Middle frontal gyrus (tissue), 1 donor: ENCODE measurements at regions not wholly inside any gene's neighbourhood (a gene's known extent, or its start where the extent isn't known, plus 50 kb on each side); places are given as distances from the start of the nearest gene placed in this dataset.

Source experiments
- DNase-seq: peaks from one replicate; pipeline ENCODE4 v3.0.0-alpha.2; 2015; ENCODE audit warnings: low spot score; ENCODE audit errors: extremely low spot score

DNA sequence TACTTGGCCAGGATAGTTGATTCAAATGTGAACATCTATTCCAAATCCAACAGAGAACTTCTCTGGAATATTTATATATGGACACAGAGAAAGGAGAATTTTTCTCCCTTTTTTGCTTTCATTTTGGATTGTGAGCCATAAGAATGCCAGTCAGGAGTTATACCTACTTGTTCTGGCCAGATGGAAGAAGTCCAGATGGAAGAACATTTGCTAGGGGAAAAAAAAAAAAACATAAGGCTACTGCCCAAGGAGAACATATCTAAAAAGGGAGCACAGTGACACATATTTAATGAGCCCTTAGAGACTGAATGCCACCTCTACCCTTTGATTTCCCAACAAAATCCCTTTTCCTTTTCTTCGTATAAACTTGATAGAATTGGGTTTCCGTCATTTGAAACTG lies 61.7 kb upstream of the PPP2R2B start:
- DNase-seq, result no peak

DNA sequence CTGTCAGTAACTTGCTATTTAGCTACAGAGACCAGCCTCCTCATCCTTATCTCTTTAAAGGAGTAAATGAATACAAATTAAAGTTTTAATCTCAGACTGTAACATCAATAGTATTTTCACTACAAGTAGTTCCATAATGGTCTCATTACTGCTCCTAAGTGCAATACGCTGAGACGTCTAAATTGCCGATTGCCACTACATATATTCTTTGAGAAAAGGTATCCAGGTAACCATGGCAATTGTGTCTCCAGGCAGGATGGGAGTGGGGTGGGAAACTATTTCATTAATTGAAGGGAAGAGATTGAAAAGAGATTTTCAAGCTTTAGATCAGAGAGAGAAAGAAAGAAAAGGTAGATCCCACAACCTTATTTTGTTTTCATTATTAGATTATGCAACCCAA lies 65.5 kb upstream of the PPP2R2B start:
- DNase-seq, result no peak

DNA sequence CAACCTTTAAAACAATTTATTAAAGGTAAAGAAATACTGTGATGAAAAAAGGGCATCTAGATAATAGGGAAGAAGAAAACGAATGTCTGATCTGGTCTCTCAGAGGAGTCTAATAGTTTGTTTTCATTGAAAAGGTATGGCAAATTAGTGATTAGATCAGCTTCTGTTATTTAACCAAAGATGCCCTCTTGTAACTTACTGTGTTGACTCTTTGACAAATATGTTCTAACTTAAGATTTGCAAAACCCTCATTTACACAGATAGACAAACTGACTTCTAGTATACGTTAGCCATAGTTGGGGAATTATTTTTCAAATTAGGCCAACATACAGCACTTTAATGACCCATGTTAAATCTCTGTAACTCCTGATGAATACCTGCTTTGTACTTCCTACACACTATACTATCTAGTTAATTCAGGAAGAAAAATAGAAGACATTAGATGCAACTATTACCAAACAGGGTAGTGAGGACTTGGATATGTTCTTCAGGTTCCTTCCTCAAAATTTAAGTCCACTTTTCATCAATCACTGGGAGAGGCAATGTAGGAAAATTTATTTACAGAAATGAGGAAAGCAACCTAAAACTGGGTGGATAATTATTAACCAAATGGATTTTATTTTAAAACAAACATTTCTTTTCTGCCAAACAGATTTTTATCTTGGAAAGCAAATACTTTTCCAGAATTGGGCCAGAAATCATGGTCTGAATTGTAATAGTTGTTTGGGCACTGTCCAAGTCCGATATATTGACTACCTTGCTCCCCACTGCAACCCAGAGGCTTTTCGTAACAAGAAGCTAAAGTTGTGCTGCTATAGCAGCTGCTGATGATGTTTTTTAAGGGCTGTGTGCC lies 66.4 kb upstream of the PPP2R2B start:
- no peak for DNase-seq

DNA sequence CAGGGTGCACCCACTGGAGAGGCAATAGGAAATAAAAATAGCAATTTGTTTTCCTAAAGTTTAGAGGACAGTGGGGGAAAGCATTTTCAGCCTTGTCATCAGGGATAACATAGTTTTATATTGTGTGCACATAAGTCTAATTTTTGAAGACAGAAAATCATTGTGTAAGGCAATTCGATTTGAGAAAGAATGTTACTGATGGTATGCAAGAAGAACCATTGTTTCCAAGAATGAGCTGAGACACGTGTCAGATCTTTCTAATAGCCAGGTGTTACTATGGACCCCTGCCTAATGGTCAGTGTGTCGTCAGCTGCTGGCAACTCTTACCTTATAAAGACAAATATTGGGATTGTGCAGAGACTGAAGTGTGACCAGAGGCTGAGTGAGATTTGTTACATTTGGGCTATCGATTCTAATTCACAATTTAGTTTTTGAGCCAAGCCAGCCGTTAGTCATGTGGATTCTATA lies 67.1 kb upstream of the PPP2R2B start:
- DNase-seq, result no peak

DNA sequence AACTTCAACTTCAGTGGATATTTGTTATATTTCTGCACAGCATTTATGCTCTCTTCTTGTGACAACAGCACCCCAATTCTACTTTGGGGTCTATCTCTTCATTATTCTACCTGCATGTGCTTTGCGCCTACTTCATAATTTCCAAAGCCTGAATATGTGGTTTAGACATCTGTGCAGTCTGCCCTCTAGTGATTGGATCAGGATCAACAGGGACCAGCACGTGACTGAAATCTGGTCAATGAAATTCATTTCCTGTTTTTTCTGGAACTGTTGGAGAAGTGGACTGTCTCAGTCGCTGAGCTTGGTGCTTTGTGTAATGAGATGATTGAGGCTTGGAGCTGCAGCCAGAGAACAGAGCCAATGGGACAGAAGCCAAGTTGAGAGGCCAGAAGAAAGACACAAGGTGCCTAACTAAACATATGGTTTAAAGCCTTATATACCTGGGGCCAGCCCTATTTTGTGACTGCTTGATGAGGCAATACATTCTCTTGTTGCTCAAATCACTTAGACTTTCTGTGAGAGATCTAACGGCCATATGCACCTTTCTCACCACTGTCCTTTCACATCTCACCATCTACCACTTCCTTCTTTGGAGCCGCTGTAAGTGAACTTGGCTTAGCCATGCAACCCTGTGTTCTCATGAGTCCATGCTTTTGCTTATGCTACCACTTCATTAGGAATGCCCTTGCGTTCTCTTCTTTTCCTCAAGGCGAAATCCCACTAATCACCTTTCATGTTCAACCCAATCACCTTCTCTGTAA lies 68.8 kb upstream of the PPP2R2B start:
- no peak for DNase-seq

DNA sequence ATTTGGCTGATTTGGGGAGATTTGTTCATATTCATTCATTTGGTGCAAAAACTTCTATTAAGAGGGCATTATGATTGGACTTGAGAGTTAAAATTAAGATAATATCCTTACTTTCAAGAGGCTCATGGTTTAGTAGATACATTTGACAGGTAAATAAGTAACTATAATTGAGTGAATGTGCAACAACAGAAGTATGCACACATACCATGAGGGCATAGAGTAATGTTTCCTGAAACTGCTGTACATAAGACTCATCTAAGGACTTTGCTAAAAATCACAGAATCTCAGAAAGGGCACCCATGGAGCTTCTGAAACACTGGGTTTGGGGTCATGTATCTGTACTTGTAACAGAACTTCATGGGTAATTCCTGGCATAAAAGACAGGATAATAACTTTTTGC lies 70.1 kb upstream of the PPP2R2B start:
- no peak for DNase-seq

DNA sequence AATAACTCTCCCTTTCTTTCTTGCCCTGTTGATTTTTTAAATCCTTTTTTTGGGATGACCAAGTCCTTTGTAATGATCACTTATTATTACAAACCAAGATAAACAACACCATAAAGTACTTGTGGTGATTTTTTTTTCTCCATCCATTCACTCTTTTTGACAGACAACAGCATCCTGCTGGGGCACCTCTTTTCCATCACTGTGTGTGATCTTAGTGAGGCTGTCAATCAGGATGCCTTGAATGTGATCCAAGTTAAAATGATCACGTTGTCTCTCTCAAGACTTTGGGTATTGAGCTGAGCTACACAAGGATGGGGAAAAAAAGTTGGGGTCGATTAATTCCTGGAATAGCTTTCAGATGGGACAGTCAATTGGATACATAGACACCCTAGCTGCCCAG lies 73.6 kb upstream of the PPP2R2B start:
- DNase-seq, result no peak

DNA sequence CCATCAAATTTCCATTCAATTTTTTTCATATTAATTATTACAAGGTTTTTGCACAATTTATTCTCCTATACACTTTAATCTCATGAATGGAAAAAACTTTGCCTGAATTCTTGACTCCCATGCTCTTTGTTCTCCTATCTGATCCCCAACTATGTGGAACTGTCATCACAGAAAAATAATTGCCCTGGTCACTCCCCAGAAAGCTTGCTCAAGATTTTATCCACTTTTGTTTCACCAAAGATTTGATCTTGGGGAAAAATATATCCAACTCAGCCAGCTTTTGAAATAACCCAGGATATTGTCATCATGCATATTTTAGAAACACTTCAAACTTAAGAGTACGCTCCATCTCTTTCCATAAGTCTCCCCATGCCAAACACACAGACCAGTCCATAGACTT lies 77.7 kb upstream of the PPP2R2B start:
- no peak for DNase-seq

DNA sequence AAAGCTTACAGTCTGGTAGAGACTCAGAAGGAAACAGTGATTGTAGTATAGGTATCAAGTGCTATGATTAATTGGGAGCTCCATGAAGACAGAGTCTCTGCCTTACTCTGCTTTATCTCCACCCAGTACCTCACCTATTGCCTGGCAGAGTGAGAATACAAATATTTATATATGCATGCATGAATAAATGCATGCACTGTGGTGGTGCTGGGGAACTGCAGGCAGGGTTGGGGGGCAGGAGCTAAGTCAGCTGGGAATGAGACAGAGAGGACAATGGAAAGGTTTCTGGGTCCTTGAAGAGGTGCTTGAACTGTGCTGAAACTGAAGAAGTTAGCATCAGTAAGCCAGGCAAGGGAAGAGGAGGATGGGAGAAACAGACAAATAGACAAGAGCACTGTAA lies 80.8 kb upstream of the PPP2R2B start:
- no peak for DNase-seq

DNA sequence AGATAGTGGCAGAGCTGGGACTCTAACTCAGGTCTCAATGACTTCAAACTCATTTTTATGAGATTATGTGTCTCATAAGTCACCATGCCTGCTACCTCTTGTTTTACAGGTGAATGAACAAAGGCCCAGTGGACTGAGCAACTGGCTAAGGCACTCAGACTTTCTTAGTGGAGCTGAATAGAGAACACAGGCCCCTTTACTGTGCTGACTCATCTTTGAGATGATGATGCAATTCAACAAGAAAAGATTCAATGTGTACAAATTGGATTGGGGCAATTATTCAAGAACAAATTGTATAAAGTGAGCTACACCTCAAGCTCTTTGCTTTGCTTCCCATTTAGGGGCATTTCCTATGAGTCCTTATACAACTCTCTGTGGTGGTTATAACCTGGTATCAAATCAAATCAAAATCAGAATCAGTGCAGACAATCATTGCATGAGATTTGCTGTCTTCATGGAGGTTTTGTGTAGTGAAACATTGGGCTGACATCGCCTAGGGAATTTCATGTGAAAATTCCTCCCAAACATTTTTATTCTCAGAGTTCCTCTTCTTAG lies 84.3 kb upstream of the PPP2R2B start:
- no peak for DNase-seq

DNA sequence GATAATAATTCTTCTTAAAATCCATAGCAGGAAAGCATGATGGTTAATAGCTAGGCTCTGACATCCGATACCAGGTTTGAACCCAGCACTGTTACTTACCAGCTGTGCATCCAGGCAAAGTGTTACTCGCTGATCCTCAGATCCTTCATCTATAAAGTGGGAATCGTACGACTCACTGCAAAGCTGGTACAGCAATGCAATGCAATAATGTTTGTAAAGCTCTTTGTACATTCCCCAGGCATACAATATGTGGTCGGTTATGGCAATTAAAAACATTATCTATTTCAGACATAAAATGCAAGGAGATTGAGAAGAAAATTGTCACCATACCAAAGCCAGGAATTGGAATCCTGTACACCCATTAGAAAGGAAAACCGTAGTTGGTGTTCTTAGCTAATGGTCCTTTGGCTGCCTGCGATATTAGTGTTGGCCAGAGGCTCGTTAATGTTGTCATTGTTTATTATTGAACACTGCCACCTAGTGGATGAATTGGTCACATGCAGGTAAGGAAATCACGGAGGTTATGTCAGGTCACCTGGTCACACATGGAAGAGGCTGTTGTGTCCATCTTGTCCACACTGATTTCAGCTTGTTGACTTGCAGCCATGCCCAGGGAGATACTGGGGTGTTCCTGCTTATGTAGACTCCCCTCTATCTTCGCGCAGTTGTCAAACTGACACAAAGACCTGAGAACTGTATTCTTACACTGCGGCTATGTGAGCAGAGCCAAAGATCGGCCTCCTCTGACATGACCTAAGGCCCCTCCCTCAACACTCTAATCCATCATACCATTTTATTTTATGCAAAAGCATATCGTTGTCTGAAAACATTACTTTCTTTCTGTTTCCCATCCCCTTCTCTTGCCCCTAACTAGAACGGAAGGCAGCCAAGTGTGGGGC lies 87.5 kb upstream of the PPP2R2B start:
- peak; percentile 79 for DNase-seq

DNA sequence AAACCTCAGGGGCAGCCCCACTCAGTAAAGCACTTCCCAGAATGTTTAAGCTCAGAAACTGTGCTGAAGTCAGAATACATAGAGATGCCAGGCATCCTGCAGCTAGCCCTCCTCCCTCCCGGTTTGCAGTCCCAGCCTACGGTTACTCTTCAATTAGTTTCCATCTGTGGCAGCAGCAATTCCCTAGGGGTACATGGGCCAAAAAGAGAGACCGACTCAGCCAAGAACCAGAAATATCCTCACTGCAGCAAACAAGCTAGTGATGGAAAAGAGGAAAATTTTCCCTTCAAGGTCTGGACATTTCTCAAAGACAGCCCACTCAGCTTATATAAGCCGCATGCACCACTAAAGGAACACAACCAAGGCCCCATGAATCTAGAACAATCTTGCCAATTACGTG lies 89.1 kb upstream of the PPP2R2B start:
- DNase-seq, result peak; percentile 63

DNA sequence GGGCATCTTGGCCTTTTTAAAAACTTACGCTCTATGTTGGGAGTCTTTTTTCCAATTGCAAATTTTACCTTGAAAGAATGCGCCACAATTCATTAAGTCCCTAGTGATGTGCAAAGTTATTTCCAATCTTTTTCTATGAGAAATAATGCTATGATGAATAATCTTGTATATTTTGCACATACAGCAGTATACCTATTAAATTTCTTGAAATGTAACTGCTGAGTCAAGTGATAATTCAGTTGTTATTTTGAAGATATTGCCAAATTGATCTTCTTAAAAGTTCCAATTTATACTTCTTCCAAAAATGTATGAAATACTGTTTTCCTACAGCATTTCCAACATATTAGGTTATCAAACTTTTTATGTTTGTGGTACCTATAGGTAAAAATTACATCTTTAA lies 92.8 kb upstream of the PPP2R2B start:
- no peak for DNase-seq

DNA sequence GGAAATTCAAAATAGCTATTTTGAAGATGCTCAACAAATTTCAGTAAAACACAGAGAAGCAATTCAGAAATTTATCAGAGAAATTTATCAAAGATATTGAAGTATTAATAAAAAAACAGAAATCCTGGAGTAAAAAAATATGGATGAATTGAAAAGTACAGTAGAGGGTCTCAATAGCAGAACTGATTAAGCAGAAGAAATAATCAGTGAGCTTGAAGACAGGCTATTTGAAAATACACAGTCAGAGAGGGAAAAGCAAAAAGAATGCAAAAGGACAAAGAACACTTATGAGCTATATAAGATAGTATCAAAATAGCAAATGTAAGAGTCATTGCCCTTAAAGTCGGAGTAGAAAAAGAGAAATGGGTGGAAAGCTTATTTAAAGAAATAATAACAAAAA lies 107.9 kb upstream of the PPP2R2B start:
- no peak for DNase-seq

DNA sequence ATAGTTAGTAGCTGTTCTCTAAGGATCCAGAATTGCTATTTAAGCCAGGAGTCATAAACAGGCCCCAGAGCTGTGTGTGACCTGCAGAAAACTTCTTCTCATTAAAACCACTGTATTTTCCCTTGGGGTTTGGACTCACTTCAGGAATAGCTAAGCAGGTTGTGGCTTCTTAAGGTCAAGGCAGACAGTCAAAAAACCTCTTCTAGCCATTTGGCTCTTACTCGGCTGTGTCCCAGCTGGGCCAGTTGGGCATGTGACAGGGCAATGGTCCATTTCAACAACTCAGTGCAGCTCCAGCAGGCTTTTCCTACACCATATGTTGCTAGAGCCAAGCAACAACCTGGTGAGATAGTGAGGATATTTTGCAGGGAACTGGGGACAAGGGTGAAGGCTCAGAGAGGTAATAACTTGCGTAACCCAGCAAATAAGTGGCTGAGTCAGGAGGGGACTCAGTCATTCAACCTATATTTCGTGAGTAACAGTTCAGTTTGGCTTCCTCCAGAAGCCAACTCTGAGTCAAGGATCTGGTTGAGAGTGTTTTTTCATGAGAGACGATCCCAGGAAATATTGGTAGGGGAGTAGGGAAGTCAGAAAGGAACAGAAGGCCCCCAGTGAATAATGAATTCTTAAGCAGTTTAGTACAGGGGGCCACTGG lies 115.4 kb upstream of the PPP2R2B start:
- DNase-seq, result no peak

DNA sequence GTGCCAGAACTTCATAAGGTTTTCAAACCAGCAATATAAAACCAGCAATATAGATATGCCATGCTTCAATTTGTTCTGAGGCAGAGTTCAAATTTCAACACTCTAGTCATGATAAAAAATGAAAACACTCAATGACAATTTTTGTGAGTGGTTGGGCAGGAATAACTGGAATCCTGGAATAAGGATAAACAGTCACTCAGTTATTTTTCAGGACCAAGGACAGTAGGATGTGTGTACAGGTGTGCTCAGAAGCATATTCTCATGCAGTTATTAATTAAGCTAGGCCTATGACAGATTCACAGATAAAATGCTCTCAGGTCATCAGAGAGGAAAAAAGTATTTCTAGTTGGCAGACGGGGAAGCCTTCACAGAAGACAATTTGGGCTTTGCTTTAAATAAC lies 117.3 kb upstream of the PPP2R2B start:
- no peak for DNase-seq

DNA sequence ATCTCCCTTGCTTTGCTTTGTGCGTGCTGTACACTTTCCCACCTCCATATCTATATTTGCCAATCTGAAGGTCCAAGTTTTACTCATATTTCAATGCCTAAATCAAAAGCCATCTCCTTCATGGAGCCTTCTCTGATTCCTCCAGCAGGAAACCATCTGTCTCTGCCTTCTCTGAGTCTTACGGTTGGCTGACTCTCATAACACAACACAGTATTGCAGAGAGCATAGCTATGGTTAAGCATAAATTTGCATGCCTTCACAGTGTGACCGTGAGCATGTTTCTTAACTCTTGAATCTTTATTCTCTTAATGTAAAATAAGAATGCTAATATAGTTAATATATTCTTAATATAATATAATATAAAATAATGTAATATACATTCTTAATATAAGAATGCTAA lies 136.8 kb upstream of the PPP2R2B start:
- DNase-seq, result no peak

DNA sequence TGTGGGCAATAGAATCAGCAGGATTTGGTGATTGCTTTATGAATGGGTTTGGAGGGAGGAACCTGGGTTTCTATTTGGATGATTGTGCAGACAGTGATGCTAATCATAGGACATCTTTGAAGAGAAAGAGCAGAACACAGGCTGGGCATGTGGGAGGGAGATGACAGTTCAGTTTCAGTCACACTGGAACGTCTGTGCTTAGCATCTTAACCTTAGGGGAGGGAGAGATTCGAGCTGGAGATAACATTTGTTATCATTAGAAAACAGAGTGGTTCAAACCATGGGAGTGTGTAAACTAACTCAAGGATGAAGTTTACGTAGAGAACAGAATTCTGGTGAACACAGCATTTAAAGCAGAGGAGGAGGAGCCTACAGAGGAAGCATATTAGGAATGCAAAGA lies 138.6 kb upstream of the PPP2R2B start:
- DNase-seq, result no peak

DNA sequence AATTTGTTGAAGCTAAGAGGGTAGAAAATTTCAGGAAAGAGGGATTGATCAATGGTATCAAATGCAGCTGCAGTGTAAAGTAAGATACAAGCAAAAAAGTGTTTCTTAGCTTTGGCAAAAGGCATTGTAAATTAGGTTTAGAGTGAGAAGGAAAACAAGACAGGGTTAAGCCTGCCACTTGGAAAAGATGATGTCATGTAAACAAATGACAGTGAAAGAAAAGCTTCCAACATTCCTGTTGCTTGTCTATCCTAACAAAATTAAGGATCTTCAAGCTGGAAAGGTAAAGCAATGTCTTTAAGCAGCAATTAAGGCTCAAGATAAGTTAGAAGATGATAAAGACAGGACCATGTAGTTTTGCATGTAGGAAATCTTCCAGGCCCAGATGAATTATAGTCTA lies 139.1 kb upstream of the PPP2R2B start:
- no peak for DNase-seq

DNA sequence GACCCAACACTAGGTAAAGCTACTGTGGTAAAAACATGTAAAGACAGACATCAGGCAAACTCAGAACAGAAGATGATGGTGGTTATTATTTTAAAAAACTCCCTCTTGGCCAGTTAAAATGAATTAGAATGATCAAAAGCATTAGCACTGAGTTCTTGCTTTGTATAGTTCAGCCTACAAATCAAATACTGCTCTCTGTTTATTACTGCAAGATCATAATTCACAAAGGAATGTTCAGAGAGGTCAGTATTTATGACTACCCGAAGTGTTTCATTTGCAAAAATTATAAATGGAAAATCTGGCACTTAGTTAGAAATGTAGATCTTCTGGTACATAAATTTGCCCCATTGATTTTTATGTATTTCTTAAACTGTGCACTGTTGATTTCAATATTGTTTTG lies 140.3 kb upstream of the PPP2R2B start:
- DNase-seq, result no peak

DNA sequence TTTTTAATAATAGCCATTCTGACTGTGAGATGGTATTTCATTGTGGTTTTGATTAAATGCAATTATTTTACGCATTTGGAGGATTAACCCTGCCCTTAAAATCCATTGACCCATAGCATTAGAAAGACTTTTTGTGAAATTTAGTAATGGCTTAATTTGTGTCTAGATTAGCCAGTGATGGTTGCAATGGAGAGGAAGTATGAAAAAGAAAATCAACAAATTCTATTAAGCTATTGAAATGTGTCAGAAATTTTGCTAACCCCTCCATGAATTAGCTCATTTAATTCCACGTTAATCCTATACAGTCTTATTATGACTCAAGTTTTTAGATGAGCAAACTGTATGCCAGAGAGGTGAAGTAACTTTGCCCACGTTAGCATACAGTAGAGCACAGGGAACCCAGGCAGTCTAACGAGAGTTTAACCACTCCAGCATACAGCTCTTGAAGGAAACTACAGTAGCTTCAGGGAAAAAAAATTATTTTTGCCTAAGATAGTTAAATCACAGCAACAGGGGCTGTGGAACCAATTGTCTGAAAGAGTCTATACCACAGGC lies 158.2 kb upstream of the PPP2R2B start:
- no peak for DNase-seq
